ENCODE measurements at regions not wholly inside any gene's neighbourhood (a gene's known extent, or its start where the extent isn't known, plus 50 kb on each side); places are given as distances from the start of the nearest gene placed in this dataset.

- H3K27ac Mint-ChIP-seq, result no peak overlapping the region
Observed at GRCh38 chr15:98398886-98399285, 249.5 kb upstream of the IGF1R start.

DNA sequence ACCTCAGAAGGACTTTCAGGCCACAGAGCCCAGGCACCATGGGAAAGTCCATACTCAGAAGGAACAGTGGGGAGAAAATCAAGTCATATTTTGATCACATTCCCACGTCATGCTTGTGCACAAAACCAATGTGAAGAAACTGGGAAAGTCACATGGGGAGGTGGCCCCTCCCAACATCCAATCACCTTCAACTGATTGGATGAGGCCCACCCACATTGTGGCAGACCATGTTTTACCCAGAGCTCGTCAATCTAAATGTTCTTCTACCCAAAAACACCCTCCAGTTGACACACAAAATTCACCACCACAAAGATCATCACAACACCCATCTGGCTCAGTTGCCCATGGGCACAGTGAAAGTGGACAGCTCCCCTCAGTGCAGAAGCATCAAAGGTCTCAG lies 248.2 kb upstream of the IGF1R start:
- Mint-ChIP-seq H3K4me1 (no peaks in the 10 kb centered on the region), H3K27me3 (no peaks in the 10 kb centered on the region), H3K27ac (no peak overlapping the region), H3K36me3 (ENCODE audit: low read depth) (no peaks in the 10 kb centered on the region), H3K9me3 (no peaks in the 10 kb centered on the region), H3K4me3 (no peak overlapping the region)
- no peak for DNase-seq
- intact Hi-C loops (cut with micrococcal nuclease), result no loop called here

More at GRCh38 chr15:98398886-98399285, 249.5 kb upstream of the IGF1R start:
- DNase-seq, result no peak
- Mint-ChIP-seq H3K4me1 (no peaks in the 10 kb centered on the region), H3K9me3 (no peaks in the 10 kb centered on the region), H3K4me3 (no peak overlapping the region), H3K36me3 (ENCODE audit: low read depth) (no peaks in the 10 kb centered on the region), H3K27me3 (peaks cover 1% of the 10 kb centered on the region)
- intact Hi-C loops (cut with micrococcal nuclease), result no loop called here

DNA sequence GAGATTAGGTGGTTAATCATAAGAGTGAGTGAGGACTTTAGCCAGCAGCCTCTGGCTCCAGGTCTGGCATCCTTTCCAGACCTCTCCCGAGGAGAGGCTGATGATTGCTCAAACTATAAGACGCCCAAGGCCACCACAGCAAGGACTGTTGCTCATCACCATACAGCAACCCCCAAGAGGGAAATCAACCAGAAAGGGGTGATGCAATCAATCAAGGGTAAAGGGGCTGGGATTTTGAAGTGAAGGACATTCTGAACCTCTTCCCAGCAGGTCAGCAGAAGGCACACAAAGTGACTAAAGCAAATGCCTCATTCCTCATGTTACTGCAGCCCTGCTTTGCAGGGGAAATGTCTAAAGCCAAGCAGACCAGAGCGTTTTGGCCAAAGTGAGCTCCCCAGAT lies 247.3 kb upstream of the IGF1R start:
- no peak overlapping the region for H3K27ac Mint-ChIP-seq
- DNase-seq, result no peak
- intact Hi-C loops (cut with micrococcal nuclease), result no loop called here
- no peak overlapping the region for H3K4me3 Mint-ChIP-seq
- H3K27me3 Mint-ChIP-seq, result no peaks in the 10 kb centered on the region
- H3K9me3 Mint-ChIP-seq, result no peaks in the 10 kb centered on the region
- H3K4me1 Mint-ChIP-seq, result no peaks in the 10 kb centered on the region
- H3K36me3 Mint-ChIP-seq (ENCODE audit: low read depth), result no peaks in the 10 kb centered on the region

- intact Hi-C loops (cut with micrococcal nuclease), result no loop called here
- H3K9me3 Mint-ChIP-seq, result no peaks in the 10 kb centered on the region
- no peak for DNase-seq
- H3K36me3 Mint-ChIP-seq (ENCODE audit: low read depth), result no peaks in the 10 kb centered on the region
- H3K4me3 Mint-ChIP-seq, result no peak overlapping the region
- no peak overlapping the region for H3K27ac Mint-ChIP-seq
- no peaks in the 10 kb centered on the region for H3K27me3 Mint-ChIP-seq
- no peaks in the 10 kb centered on the region for H3K4me1 Mint-ChIP-seq
Observed at GRCh38 chr15:98402486-98402885, 245.9 kb upstream of the IGF1R start.

GRCh38 chr15:98403169-98403568 lies 245.2 kb upstream of the IGF1R start:
- H3K36me3 Mint-ChIP-seq (ENCODE audit: low read depth), result no peaks in the 10 kb centered on the region
- H3K9me3 Mint-ChIP-seq, result no peaks in the 10 kb centered on the region
- H3K4me1 Mint-ChIP-seq, result no peaks in the 10 kb centered on the region
- no peak overlapping the region for H3K4me3 Mint-ChIP-seq
- intact Hi-C loops (cut with micrococcal nuclease), result no loop called here
- no peak for DNase-seq
- H3K27me3 Mint-ChIP-seq, result no peaks in the 10 kb centered on the region
- no peak overlapping the region for H3K27ac Mint-ChIP-seq

DNA sequence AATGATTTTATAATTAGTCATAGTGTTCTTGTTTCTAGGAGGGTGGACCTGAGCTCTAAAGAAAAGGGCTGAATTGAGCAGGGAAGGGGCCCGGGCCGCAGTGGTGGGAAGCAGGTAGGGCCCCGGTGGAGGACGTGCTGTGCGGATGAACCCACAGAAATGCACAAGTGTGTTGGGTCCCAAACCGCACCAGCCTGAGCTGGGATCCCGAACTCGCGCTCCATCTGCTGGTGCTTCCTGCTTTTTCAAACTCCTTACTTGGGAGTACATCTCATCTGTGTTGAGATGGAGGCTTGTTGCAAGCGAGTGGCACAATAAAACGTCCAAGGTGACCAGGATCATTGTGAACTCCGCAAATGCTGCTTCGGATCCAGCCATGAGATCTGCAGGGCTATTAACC lies 244.8 kb upstream of the IGF1R start:
- DNase-seq, result no peak
- Mint-ChIP-seq H3K27me3 (no peaks in the 10 kb centered on the region), H3K36me3 (ENCODE audit: low read depth) (no peaks in the 10 kb centered on the region), H3K9me3 (no peaks in the 10 kb centered on the region), H3K4me3 (no peak overlapping the region), H3K27ac (no peak overlapping the region), H3K4me1 (no peaks in the 10 kb centered on the region)
- intact Hi-C loops (cut with micrococcal nuclease), result no loop called here

DNA sequence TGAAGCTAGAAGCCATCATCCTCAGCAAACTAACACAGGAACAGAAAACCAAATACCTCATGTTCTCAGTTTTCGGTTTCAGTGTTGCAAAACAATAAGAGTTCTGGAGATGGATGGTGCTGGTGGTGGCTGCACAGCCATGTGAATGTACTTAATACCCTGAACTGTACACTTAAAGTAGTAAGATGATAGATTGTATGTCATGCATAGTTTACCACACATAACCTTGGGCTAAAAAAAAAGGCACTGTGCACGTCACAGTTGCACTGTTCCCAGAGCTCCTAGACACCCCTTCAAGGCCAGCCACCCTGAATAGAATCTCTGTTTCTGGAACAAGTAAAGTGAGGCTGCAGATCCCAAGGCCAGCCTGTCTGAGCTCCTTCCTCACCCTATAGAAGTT lies 243.3 kb upstream of the IGF1R start:
- H3K4me1 Mint-ChIP-seq, result no peaks in the 10 kb centered on the region
- no peaks in the 10 kb centered on the region for H3K36me3 Mint-ChIP-seq (ENCODE audit: low read depth)

GRCh38 chr15:98408231-98408630 lies 240.1 kb upstream of the IGF1R start:
- Mint-ChIP-seq H3K4me3 (no peak overlapping the region), H3K36me3 (ENCODE audit: low read depth) (no peaks in the 10 kb centered on the region), H3K27ac (no peak overlapping the region), H3K4me1 (no peaks in the 10 kb centered on the region), H3K9me3 (no peaks in the 10 kb centered on the region), H3K27me3 (no peaks in the 10 kb centered on the region)
- intact Hi-C loops (cut with micrococcal nuclease), result no loop called here
- no peak for DNase-seq

More for the DNA sequence above, 243.3 kb upstream of the IGF1R start:
- intact Hi-C loops (cut with micrococcal nuclease), result no loop called here
- DNase-seq, result no peak
- Mint-ChIP-seq H3K27ac (no peak overlapping the region), H3K9me3 (no peaks in the 10 kb centered on the region), H3K4me3 (no peak overlapping the region), H3K27me3 (no peaks in the 10 kb centered on the region)

DNA sequence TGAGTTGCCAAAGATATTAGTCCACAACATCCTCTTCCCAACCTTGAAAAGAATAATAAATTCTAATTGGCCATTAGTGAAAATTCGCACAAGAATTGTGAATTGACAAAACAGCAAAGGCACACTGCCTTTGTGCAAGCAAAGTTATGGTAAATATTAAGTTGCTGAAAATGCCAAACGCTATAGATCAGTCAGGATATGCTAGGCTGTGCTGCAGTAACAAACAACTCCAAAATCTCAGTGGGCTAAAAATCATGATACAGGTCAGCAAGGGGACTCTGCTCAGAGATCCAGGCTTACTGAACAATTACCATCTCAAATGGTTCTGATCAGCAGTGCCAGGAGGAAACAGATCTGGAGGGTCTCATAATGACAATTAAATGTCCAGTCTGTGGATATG lies 238.0 kb upstream of the IGF1R start:
- no peak for DNase-seq
- no peaks in the 10 kb centered on the region for H3K9me3 Mint-ChIP-seq
- H3K36me3 Mint-ChIP-seq (ENCODE audit: low read depth), result no peaks in the 10 kb centered on the region
- intact Hi-C loops (cut with micrococcal nuclease), result no loop called here
- H3K4me3 Mint-ChIP-seq, result no peak overlapping the region
- no peak overlapping the region for H3K27ac Mint-ChIP-seq
- no peaks in the 10 kb centered on the region for H3K4me1 Mint-ChIP-seq
- peaks cover 3% of the 10 kb centered on the region for H3K27me3 Mint-ChIP-seq

- H3K36me3 Mint-ChIP-seq (ENCODE audit: low read depth), result no peaks in the 10 kb centered on the region
- intact Hi-C loops (cut with micrococcal nuclease), result no loop called here
- no peaks in the 10 kb centered on the region for H3K4me1 Mint-ChIP-seq
- peaks cover 3% of the 10 kb centered on the region for H3K27me3 Mint-ChIP-seq
- H3K4me3 Mint-ChIP-seq, result no peak overlapping the region
- H3K9me3 Mint-ChIP-seq, result no peaks in the 10 kb centered on the region
- no peak overlapping the region for H3K27ac Mint-ChIP-seq
- no peak for DNase-seq
Observed at GRCh38 chr15:98412852-98413251, 235.5 kb upstream of the IGF1R start.

- intact Hi-C loops (cut with micrococcal nuclease), result no loop called here
- H3K9me3 Mint-ChIP-seq, result no peaks in the 10 kb centered on the region
- H3K4me3 Mint-ChIP-seq, result no peak overlapping the region
- no peaks in the 10 kb centered on the region for H3K36me3 Mint-ChIP-seq (ENCODE audit: low read depth)
- no peak overlapping the region for H3K27ac Mint-ChIP-seq
- no peaks in the 10 kb centered on the region for H3K4me1 Mint-ChIP-seq
- peaks cover 4% of the 10 kb centered on the region for H3K27me3 Mint-ChIP-seq
- no peak for DNase-seq
Observed at GRCh38 chr15:98413933-98414546, 234.3 kb upstream of the IGF1R start.

GRCh38 chr15:98416222-98416855 lies 232.0 kb upstream of the IGF1R start:
- intact Hi-C loops (cut with micrococcal nuclease), result no loop called here
- H3K27ac Mint-ChIP-seq, result no peak overlapping the region
- H3K9me3 Mint-ChIP-seq, result no peaks in the 10 kb centered on the region
- H3K36me3 Mint-ChIP-seq (ENCODE audit: low read depth), result no peaks in the 10 kb centered on the region
- no peak for DNase-seq
- H3K4me1 Mint-ChIP-seq, result peaks cover under 1% of the 10 kb centered on the region
- no peak overlapping the region for H3K4me3 Mint-ChIP-seq
- H3K27me3 Mint-ChIP-seq, result peaks cover 14% of the 10 kb centered on the region

DNA sequence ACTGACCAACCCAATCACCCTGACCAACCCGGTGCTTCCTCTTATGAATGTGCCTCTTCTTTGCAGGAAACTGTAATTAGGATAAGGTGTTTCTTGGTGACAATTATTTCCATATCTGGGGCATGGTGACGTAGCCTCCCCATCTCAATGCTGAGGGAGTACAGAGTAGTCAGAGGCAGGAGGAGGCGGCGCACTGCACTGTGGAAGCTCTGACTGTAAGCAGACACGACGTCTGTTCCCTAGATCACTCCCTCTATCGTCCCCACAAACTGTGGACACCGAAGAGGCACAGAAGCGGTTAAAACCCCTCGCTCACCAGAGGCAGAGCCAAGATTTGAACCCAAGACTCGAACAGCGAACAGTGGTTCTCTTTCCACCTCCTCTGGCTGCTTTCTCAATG lies 231.0 kb upstream of the IGF1R start:
- Mint-ChIP-seq H3K4me3 (no peak overlapping the region), H3K27ac (no peak overlapping the region), H3K36me3 (ENCODE audit: low read depth) (no peaks in the 10 kb centered on the region), H3K27me3 (peaks cover 21% of the 10 kb centered on the region), H3K9me3 (no peaks in the 10 kb centered on the region), H3K4me1 (peaks cover 7% of the 10 kb centered on the region)
- intact Hi-C loops (cut with micrococcal nuclease), result no loop called here
- no peak for DNase-seq

- Mint-ChIP-seq H3K36me3 (ENCODE audit: low read depth) (no peaks in the 10 kb centered on the region), H3K9me3 (no peaks in the 10 kb centered on the region), H3K4me3 (no peak overlapping the region), H3K4me1 (peaks cover 7% of the 10 kb centered on the region), H3K27me3 (peaks cover 29% of the 10 kb centered on the region), H3K27ac (no peak overlapping the region)
- DNase-seq, result no peak
- intact Hi-C loops (cut with micrococcal nuclease), result no loop called here
Observed at GRCh38 chr15:98418122-98418521, 230.2 kb upstream of the IGF1R start.
